K562 (cell line): ENCODE measurements at regions not wholly inside any gene's neighbourhood (a gene's known extent, or its start where the extent isn't known, plus 50 kb on each side); places are given as distances from the start of the nearest gene placed in this dataset.

Experiments
- ATAC-seq: fragments of 200-7000 bp; cut with Tn5 transposase; 3 replicates; pipeline ENCODE4 v1.9.1; 2020; ENCODE audit warnings: moderate library complexity
- BruUV-seq: library from RNA; stranded (reverse); fragments of 400-500 nt; replicated peaks from 2 replicates; lab custom pipeline; 2021; lab: Mats Ljungman, UMichigan
- CTCF ChIA-PET: fragments of 300-600 bp; formaldehyde crosslinking; extraction: SDS; loops from one replicate; lab custom pipeline; 2021; ENCODE audit warnings: low intra/inter-chr PET ratio; lab: Yijun Ruan, JAX
- POLR2A ChIA-PET: fragments of 300-600, 350-650 bp; sonication (Branson Sonifier 250); formaldehyde crosslinking; extraction: SDS; loops from one replicate; lab custom pipeline; 2021; ENCODE audit warnings: antibody characterized with exemption, inconsistent platforms; lab: Yijun Ruan, JAX
- DNase-seq, 4 experiments: peaks; one replicate each; pipeline versions ENCODE4 v3.0.0 to v3.0.0-alpha.2; 2011 to 2018; ENCODE audit warnings: low spot score in 3 of 4, mixed read lengths in 3 of 4; ENCODE audit errors: extremely low read depth in 1 of 4
- FAIRE-seq: peaks from 2 replicates; lab custom pipeline; 2011; peaks lifted over from hg19 to GRCh38; lab: Jason Lieb, UNC
- H2AFZ ChIP-seq: 2 replicates; pipeline ENCODE4 v1.6.0; 2011; ENCODE audit warnings: low read depth, low read length, control low read depth, inconsistent platforms
- H3K27ac ChIP-seq: fragments of 200-600 bp; 3 replicates; pipeline ENCODE4 v1.8.0; 2011; ENCODE audit warnings: low read depth, mild to moderate bottlenecking, control low read depth, inconsistent platforms, low read length, moderate library complexity, mixed read lengths; ENCODE audit errors: extremely low read depth
- H3K27me3 ChIP-seq, 2 experiments: fragments of 300-600 bp in 1 of 2; 2 replicates in 1 of 2; 3 replicates in 1 of 2; pipeline versions ENCODE4 v1.6.0 to v1.8.0; 2011; ENCODE audit warnings: inconsistent platforms in 2 of 2, low read length in 2 of 2, mild to moderate bottlenecking in 1 of 2, mixed read lengths in 1 of 2, moderate library complexity in 1 of 2; ENCODE audit not compliant: control insufficient read depth in 2 of 2, insufficient read depth in 2 of 2
- H3K36me3 ChIP-seq: fragments of 300-600 bp; 3 replicates; pipeline ENCODE4 v1.8.0; 2011; ENCODE audit warnings: mild to moderate bottlenecking, low read length, inconsistent platforms; ENCODE audit not compliant: control insufficient read depth, insufficient read depth
- H3K4me1 ChIP-seq, 2 experiments: fragments of 200-600 bp in 1 of 2; replicated peaks in 1 of 2; 2 replicates in 1 of 2; 3 replicates in 1 of 2; pipeline versions ENCODE4 v1.5.1 to v1.8.0; 2011; ENCODE audit warnings: inconsistent platforms in 2 of 2, low read length in 2 of 2, mild to moderate bottlenecking in 1 of 2, mixed read lengths in 1 of 2, moderate library complexity in 1 of 2; ENCODE audit not compliant: control insufficient read depth in 2 of 2, insufficient read depth in 2 of 2
- H3K4me2 ChIP-seq: 2 replicates; pipeline ENCODE4 v1.6.1; 2011; ENCODE audit warnings: low read length, control low read depth, inconsistent platforms, mixed read lengths; ENCODE audit not compliant: insufficient read depth
- H3K4me3 ChIP-seq: fragments of 200-600 bp; sonication (generic), shearing (Covaris generic); 2 replicates; pipeline ENCODE4 v1.5.1; 2016; ENCODE audit warnings: control low read depth, inconsistent platforms
- H3K79me2 ChIP-seq: fragments of 200-600 bp; 3 replicates; pipeline ENCODE4 v1.8.0; 2011; ENCODE audit warnings: low read length, inconsistent platforms; ENCODE audit not compliant: control insufficient read depth, insufficient read depth
- H3K9ac ChIP-seq, 2 experiments: 2 replicates each; pipeline versions ENCODE4 v1.6.0 to v1.6.1; 2011; ENCODE audit warnings: low read depth in 2 of 2, low read length in 2 of 2, control low read depth in 1 of 2, inconsistent platforms in 1 of 2, mild to moderate bottlenecking in 1 of 2, mixed read lengths in 1 of 2; ENCODE audit not compliant: insufficient read depth in 1 of 2
- H3K9me1 ChIP-seq: one replicate; pipeline ENCODE4 v1.6.0; 2011; ENCODE audit warnings: inconsistent platforms, mild to moderate bottlenecking, low read length, moderate library complexity; ENCODE audit not compliant: control insufficient read depth, insufficient read depth
- H3K9me3 ChIP-seq: replicated peaks from 2 replicates; pipeline ENCODE4 v1.5.1; 2011; ENCODE audit warnings: low read depth, low read length, inconsistent platforms; ENCODE audit not compliant: control insufficient read depth, insufficient read depth
- H4K20me1 ChIP-seq: replicated peaks from 2 replicates; pipeline ENCODE4 v1.6.1; 2011; ENCODE audit warnings: low read length, inconsistent platforms, mixed read lengths; ENCODE audit not compliant: control insufficient read depth, insufficient read depth
- MAFK ChIP-seq: IDR thresholded peaks from 2 replicates; pipeline ENCODE4 v1.6.1; 2011; ENCODE audit warnings: low read length, improper control_type of control experiment
- ZNF134 ChIP-seq: fragments of 250-450 bp; sonication (Bioruptor Pico); conservative IDR thresholded peaks from 2 replicates; pipeline ENCODE4 v1.4.0; 2020
- WGBS: fragments of 100-300 bp; shearing (Covaris generic); methylation state at CpG from one replicate; pipeline ENCODE4 v1.1.6; 2016; ENCODE audit warnings: low coverage, mixed read lengths; ENCODE audit not compliant: insufficient coverage; ENCODE audit errors: missing lambda C conversion rate; 5-methylcytosine and 5-hydroxymethylcytosine counted together
- in situ Hi-C: fragments of 300-500 bp; cut with MboI; formaldehyde crosslinking; loops from 4 replicates; pipeline ENCODE4 v1.15.0; 2018; ENCODE audit warnings: inconsistent platforms, mixed read lengths
- intact Hi-C: fragments of 100-400 bp; cut with micrococcal nuclease; formaldehyde crosslinking; loops from 2 replicates; pipeline ENCODE4 v1.14.2; 2022
- TF ChIP-seq, protein P1 (sequence below): fragments of 450-650 bp; IDR thresholded peaks from 2 replicates; pipeline ENCODE4 v1.6.1; 2014; ENCODE audit warnings: low read depth, mild to moderate bottlenecking, moderate library complexity, borderline replicate concordance
- TF ChIP-seq, protein P2 (sequence below), 2 experiments: fragments of 450-650 bp; formaldehyde crosslinking in 1 of 2; IDR thresholded peaks; 2 replicates each; pipeline versions ENCODE4 v1.4.0 to v1.6.1; 2014 to 2020; ENCODE audit warnings: mild to moderate bottlenecking in 2 of 2, borderline replicate concordance in 1 of 2, low read depth in 1 of 2
- TF ChIP-seq, protein P3 (sequence below): fragments of 250-450 bp; sonication (Bioruptor Pico); IDR thresholded peaks from 2 replicates; pipeline ENCODE4 v1.6.1; 2021; ENCODE audit warnings: mild to moderate bottlenecking

DNA sequence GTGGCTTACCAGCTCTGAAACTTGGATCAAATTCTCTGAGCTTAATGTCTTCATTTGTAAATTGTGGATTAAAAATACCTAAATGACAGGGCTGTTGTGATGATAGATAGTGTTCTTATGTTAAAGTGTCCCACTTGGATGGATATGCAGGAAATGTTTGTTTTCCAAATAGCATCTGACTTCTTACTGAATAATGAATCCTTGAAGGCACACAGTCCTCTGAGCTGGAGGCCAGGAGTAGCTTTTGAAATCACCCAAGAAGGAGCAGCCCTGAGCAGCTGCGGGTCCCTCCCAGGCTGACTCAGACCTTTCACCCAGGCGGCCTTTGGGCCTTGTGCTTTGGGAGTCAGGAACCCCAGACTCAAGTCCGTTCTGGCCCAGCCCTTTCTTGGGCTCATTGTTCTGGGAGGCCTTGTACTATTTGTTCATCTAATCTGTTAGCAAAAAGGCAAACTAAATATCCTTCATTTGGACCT lies 173.0 kb upstream of the GATA6 start (continued):
- TF ChIP-seq, protein P1, sequence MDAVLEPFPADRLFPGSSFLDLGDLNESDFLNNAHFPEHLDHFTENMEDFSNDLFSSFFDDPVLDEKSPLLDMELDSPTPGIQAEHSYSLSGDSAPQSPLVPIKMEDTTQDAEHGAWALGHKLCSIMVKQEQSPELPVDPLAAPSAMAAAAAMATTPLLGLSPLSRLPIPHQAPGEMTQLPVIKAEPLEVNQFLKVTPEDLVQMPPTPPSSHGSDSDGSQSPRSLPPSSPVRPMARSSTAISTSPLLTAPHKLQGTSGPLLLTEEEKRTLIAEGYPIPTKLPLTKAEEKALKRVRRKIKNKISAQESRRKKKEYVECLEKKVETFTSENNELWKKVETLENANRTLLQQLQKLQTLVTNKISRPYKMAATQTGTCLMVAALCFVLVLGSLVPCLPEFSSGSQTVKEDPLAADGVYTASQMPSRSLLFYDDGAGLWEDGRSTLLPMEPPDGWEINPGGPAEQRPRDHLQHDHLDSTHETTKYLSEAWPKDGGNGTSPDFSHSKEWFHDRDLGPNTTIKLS: no peak
- no peak for TF ChIP-seq ZNF134 (CRISPR knock-in tag)

DNA sequence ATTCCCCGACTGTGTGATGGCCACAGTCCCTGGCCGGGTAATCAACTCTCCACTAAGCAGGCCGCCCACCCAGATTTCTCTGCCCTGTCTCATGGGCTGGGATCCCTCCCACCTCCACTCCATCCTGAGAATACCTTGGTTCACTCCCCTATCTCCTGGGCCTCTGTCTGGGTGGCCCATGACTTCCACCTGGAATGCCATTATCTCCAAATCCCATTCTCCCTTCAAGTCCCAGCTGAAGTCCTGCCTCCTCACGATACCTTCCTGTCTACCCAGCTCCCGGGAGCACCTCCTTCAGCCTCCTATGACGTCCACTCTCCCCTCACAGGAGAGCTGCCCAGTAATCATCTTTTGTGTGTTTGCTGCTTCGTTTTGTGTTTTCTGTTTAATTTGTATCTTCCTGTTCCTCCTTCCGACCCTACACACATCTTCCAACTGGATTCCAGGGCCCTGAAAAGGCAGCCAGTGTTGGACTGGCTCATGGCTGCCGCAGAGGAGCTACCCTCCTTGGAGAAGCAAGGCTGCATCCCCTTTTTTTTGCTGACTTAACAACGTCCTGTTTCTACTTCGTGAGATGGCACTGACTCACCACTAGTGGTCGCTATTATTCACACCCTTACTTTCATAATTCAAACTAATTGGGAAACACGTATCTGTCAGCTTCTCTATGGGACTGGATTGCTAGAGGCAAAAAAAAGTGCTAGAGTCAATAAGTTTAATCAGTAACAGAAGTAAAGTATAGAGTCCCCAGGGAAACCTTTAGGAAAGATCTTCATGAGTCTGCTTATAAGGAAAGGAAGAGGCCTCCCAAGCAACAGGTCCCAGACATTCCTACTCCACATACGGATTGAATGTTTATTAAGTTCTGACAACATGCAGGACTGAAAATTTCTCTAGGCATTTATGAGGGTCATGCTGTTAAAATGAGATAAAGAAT lies 171.9 kb upstream of the GATA6 start:
- no peak overlapping the region for H3K9ac ChIP-seq
- FAIRE-seq (peak; percentile 94), DNase-seq (peak; percentile 64 to 71 (median 66)), ATAC-seq (peak; percentile 90)
- POLR2A ChIA-PET: interaction anchor here (0.7 to 1.3 kb wide), 2 partner anchors 9 to 13 kb away, joined by 3 to 6 read pairs; no protein-coding TSS in a partner anchor
- no peak overlapping the region for H3K27ac ChIP-seq
- WGBS: 7% methylated on average over 14 of the region's 14 CpGs
- intact Hi-C loops (no loop called here), in situ Hi-C loops (no loop called here)
- H3K9me1 ChIP-seq: no peaks in the 10 kb centered on the region
- no peaks in the 10 kb centered on the region for H3K9me3 ChIP-seq
- peaks cover 20 to 36% of the 10 kb centered on the region in 2 experiments for H3K27me3 ChIP-seq
- BruUV-seq: no TSS peak
- CTCF ChIA-PET: interaction anchor here (1.1 kb wide), 1 partner anchor 566 kb away, joined by 3 read pairs; no protein-coding TSS in a partner anchor
- H3K4me2 ChIP-seq: no peak overlapping the region
- H4K20me1 ChIP-seq: no peaks in the 10 kb centered on the region
- H2AFZ ChIP-seq: peak overlapping the region; percentile 47
- no peak overlapping the region for H3K4me3 ChIP-seq
- peaks cover 0 to 3% of the 10 kb centered on the region in 2 experiments; a peak in 2 of 5 replicates for H3K4me1 ChIP-seq
- H3K79me2 ChIP-seq: no peaks in the 10 kb centered on the region
- H3K36me3 ChIP-seq: no peaks in the 10 kb centered on the region
- TF ChIP-seq MAFK: peak; percentile 92
- TF ChIP-seq, protein P1: no peak
- TF ChIP-seq, protein P2, sequence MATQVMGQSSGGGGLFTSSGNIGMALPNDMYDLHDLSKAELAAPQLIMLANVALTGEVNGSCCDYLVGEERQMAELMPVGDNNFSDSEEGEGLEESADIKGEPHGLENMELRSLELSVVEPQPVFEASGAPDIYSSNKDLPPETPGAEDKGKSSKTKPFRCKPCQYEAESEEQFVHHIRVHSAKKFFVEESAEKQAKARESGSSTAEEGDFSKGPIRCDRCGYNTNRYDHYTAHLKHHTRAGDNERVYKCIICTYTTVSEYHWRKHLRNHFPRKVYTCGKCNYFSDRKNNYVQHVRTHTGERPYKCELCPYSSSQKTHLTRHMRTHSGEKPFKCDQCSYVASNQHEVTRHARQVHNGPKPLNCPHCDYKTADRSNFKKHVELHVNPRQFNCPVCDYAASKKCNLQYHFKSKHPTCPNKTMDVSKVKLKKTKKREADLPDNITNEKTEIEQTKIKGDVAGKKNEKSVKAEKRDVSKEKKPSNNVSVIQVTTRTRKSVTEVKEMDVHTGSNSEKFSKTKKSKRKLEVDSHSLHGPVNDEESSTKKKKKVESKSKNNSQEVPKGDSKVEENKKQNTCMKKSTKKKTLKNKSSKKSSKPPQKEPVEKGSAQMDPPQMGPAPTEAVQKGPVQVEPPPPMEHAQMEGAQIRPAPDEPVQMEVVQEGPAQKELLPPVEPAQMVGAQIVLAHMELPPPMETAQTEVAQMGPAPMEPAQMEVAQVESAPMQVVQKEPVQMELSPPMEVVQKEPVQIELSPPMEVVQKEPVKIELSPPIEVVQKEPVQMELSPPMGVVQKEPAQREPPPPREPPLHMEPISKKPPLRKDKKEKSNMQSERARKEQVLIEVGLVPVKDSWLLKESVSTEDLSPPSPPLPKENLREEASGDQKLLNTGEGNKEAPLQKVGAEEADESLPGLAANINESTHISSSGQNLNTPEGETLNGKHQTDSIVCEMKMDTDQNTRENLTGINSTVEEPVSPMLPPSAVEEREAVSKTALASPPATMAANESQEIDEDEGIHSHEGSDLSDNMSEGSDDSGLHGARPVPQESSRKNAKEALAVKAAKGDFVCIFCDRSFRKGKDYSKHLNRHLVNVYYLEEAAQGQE (IDR thresholded peaks at IDR 0.05; ENCODE audit: borderline replicate concordance): peak; percentile 49; the same call in 1 of the 2 replicates
- TF ChIP-seq, protein P2 (CRISPR knock-in tag; IDR thresholded peaks at IDR 0.05; ENCODE audit: low read depth): no peak
- TF ChIP-seq, protein P3, sequence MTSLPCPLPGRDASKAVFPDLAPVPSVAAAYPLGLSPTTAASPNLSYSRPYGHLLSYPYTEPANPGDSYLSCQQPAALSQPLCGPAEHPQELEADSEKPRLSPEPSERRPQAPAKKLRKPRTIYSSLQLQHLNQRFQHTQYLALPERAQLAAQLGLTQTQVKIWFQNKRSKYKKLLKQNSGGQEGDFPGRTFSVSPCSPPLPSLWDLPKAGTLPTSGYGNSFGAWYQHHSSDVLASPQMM (CRISPR knock-in tag): no peak
